Psoas muscle (tissue), 7 donors: ENCODE measurements at regions not wholly inside any gene's neighbourhood (a gene's known extent, or its start where the extent isn't known, plus 50 kb on each side); places are given as distances from the start of the nearest gene placed in this dataset.

ENCODE experiments used
- ATAC-seq, 4 donors: fragments of 200-7000 bp; cut with Tn5 transposase; one replicate each; pipeline ENCODE4 v1.9.1; 2020; ENCODE audit warnings: moderate library complexity in 3 of 4, mild to moderate bottlenecking in 2 of 4
- DNase-seq, 2 donors: peaks; one replicate each; pipeline ENCODE4 v3.0.0-alpha.2; 2020
- H3K27ac ChIP-seq: fragments of 200-600 bp; one replicate; pipeline ENCODE4 v1.8.0; 2022
- H3K27me3 ChIP-seq, 3 donors: fragments of 200-600 bp in 1 of 3; one replicate each; pipeline versions ENCODE4 v1.6.1 to v1.8.0; 2013 to 2022; ENCODE audit warnings: low read length in 2 of 3, mild to moderate bottlenecking in 2 of 3, moderate library complexity in 1 of 3; ENCODE audit not compliant: insufficient read depth in 3 of 3
- H3K36me3 ChIP-seq, 2 donors: fragments of 200-600 bp in 1 of 2; one replicate each; pipeline versions ENCODE4 v1.6.1 to v1.8.0; 2013 to 2022; ENCODE audit warnings: low read depth in 1 of 2, mild to moderate bottlenecking in 1 of 2, moderate library complexity in 1 of 2; ENCODE audit not compliant: insufficient read depth in 1 of 2
- H3K4me1 ChIP-seq: fragments of 200-600 bp; one replicate; pipeline ENCODE4 v1.8.0; 2022
- H3K4me3 ChIP-seq: fragments of 200-600 bp; one replicate; pipeline ENCODE4 v1.8.0; 2022; ENCODE audit warnings: mild to moderate bottlenecking
- H3K9me3 ChIP-seq: fragments of 200-600 bp; one replicate; pipeline ENCODE4 v1.8.0; 2022
- WGBS, 3 donors: extraction: QIAGEN DNeasy Blood & Tissue Kit; methylation state at CpG; one replicate each; pipeline versions ENCODE4 v1.1.6 to v1.1.7; 2013; 5-methylcytosine and 5-hydroxymethylcytosine counted together
- intact Hi-C, 2 donors: fragments of 100-400 bp; cut with DNase I; formaldehyde crosslinking; loops; one replicate each; pipeline versions ENCODE4 v1.11.0 to v1.14.2; 2022
- TF ChIP-seq, protein P1 (sequence below): fragments of 200-600 bp; IDR thresholded peaks from one replicate; pipeline ENCODE4 v1.8.0; 2022; ENCODE audit warnings: antibody characterized with exemption
- donor health status: healthy with polysubstance abuse.
- donor health status: DM: no; HTN: no; CAD: no; lungs with moderate emphysema.
- donor health status: Bipolar disorder and iron deficiency.
- donor health status: healthy.
- donor health status: DM: yes; HTN: yes; CAD: no.
- donor health status: DM: no; HTN: no; CAD: no.
- donor health status: DM: yes; HTN: yes; CAD: no.

DNA sequence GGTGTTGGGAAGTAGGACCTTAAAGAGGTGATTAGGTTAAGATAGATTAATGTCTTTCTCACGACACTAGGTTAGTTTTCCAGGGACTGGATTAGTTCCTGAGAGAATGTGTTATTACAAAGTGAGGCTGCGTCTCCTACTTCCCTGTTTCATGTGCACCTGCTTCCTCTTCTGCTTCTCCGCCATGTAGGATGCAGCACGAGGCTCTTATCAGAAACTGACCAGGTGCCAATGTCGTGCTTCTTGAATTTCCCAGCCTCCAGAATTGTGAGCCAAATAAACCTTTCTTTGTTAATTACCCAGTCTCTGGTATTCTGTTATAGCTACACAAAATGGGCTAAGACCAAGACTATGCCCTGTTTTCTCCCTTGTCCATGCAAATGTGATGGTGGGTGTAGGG is 152.2 kb upstream of the LMO4 start:
- WGBS, 3 donors = 71 to 80% (median 74%) methylated on average over 5 of the region's 5 CpGs
- TF ChIP-seq, protein P1, sequence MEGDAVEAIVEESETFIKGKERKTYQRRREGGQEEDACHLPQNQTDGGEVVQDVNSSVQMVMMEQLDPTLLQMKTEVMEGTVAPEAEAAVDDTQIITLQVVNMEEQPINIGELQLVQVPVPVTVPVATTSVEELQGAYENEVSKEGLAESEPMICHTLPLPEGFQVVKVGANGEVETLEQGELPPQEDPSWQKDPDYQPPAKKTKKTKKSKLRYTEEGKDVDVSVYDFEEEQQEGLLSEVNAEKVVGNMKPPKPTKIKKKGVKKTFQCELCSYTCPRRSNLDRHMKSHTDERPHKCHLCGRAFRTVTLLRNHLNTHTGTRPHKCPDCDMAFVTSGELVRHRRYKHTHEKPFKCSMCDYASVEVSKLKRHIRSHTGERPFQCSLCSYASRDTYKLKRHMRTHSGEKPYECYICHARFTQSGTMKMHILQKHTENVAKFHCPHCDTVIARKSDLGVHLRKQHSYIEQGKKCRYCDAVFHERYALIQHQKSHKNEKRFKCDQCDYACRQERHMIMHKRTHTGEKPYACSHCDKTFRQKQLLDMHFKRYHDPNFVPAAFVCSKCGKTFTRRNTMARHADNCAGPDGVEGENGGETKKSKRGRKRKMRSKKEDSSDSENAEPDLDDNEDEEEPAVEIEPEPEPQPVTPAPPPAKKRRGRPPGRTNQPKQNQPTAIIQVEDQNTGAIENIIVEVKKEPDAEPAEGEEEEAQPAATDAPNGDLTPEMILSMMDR = no peak
- Histone ChIP-seq H3K36me3 (no peaks in the 10 kb centered on the region), H3K4me1 (no peaks in the 10 kb centered on the region), H3K9me3 (no peaks in the 10 kb centered on the region), H3K27me3 (no peaks in the 10 kb centered on the region), H3K27ac (no peak overlapping the region), H3K4me3 (no peak overlapping the region)
- intact Hi-C loops = no loop called here
- DNase-seq (no peak), ATAC-seq (no peak)

- no peaks in the 10 kb centered on the region for H3K9me3 ChIP-seq
- no peaks in the 10 kb centered on the region for H3K36me3 ChIP-seq
- no peaks in the 10 kb centered on the region for H3K27me3 ChIP-seq
- intact Hi-C loops = no loop called here
- TF ChIP-seq, protein P1 = no peak
- no peak for DNase-seq
- H3K27ac ChIP-seq = no peak overlapping the region
- WGBS, 3 donors = 69 to 83% (median 80%) methylated on average over 4 of the region's 4 CpGs
- H3K4me3 ChIP-seq = no peak overlapping the region
- ATAC-seq = no peak
- no peaks in the 10 kb centered on the region for H3K4me1 ChIP-seq
Measured at GRCh38 chr1:87178441-87178840, 150.2 kb upstream of the LMO4 start.

GRCh38 chr1:87179076-87179810 is 149.4 kb upstream of the LMO4 start:
- no peaks in the 10 kb centered on the region for H3K36me3 ChIP-seq
- 73 to 82% (median 75%) methylated on average over 15 of the region's 15 CpGs for WGBS, 3 donors
- no peak overlapping the region for H3K27ac ChIP-seq
- ATAC-seq = no peak
- H3K27me3 ChIP-seq = no peaks in the 10 kb centered on the region
- H3K4me1 ChIP-seq = no peaks in the 10 kb centered on the region
- DNase-seq = no peak
- intact Hi-C loops = no loop called here
- no peaks in the 10 kb centered on the region for H3K9me3 ChIP-seq
- no peak overlapping the region for H3K4me3 ChIP-seq
- TF ChIP-seq, protein P1 = no peak

DNA sequence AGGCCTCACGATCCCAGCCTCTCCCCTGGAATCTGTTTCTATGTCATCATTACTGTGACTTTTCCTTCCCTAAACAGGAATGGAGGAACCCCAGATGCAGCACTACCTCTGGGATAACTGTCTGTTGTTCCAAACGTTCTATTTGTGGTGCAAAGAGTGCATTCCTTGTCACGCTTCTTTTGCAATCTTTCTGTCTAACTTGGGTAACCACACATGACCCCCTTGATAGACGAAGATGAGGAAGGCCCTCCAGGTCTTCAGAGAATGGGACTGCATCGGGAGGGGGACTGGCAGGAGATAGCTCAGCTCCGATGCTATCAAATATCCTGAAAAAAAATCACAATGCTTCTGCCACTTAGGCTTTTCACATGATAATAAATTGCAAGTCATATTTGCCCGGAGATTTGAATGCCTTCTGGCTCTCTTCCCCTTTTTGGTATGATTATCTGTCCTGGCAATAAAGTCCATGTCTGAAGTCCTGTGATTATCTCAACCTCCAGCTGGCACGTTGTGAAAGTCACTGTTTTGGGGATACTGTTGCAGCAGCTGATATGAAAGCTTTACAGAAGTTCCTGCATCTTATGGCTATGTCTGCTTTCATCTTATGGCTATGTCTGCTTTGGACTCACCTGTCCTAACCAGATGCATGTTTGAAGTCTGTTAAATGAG is 148.7 kb upstream of the LMO4 start:
- TF ChIP-seq, protein P1 = no peak
- no peaks in the 10 kb centered on the region for H3K9me3 ChIP-seq
- H3K27me3 ChIP-seq = no peaks in the 10 kb centered on the region
- 24 to 40% (median 28%) methylated on average over 8 of the region's 8 CpGs for WGBS, 3 donors
- H3K4me3 ChIP-seq = no peak overlapping the region
- H3K27ac ChIP-seq = no peak overlapping the region
- ATAC-seq (no peak), DNase-seq (no peak)
- no peaks in the 10 kb centered on the region for H3K4me1 ChIP-seq
- H3K36me3 ChIP-seq = no peaks in the 10 kb centered on the region
- intact Hi-C loops = no loop called here
